Activated CD4-positive, alpha-beta T cell treated with anti-CD3 and anti-CD28 coated beads, Interleukin-2, amount 10 ng/mL, durations not matched to agents 7 days and 5 days (primary cell): ENCODE measurements at regions not wholly inside any gene's neighbourhood (a gene's known extent, or its start where the extent isn't known, plus 50 kb on each side); places are given as distances from the start of the nearest gene placed in this dataset.
"Not testable (repeated sequence)": the region's sequence is repeated elsewhere in the genome, so short reads cannot be mapped to it uniquely, and the experiment has no call there.

Experiments used
- CTCF ChIA-PET: fragments of 350-600 bp; sonication (Branson Sonifier 250); formaldehyde crosslinking; loops from one replicate; lab custom pipeline; 2021; ENCODE audit warnings: antibody characterized with exemption; lab: Charles Lee
- POLR2A ChIA-PET: fragments of 350-600 bp; sonication (Branson Sonifier 250); formaldehyde crosslinking; loops from one replicate; lab custom pipeline; 2021; ENCODE audit warnings: antibody characterized with exemption; lab: Charles Lee
- DNase-seq: peaks from one replicate; pipeline ENCODE4 v3.0.0-alpha.2; 2020
- H3K27ac Mint-ChIP-seq: one replicate; pipeline ENCODE4 v1.8.0; 2021; ENCODE audit warnings: mild to moderate bottlenecking, moderate library complexity, mixed read lengths
- H3K27me3 Mint-ChIP-seq: one replicate; pipeline ENCODE4 v1.8.0; 2021; ENCODE audit warnings: mixed read lengths
- H3K36me3 Mint-ChIP-seq: one replicate; pipeline ENCODE4 v1.8.0; 2021; ENCODE audit warnings: low read depth, mixed read lengths
- H3K4me1 Mint-ChIP-seq: one replicate; pipeline ENCODE4 v1.8.0; 2021; ENCODE audit warnings: mixed read lengths
- H3K4me3 Mint-ChIP-seq: one replicate; pipeline ENCODE4 v1.8.0; 2021; ENCODE audit warnings: mild to moderate bottlenecking, moderate library complexity, mixed read lengths
- H3K9me3 Mint-ChIP-seq: one replicate; pipeline ENCODE4 v1.8.0; 2021; ENCODE audit warnings: mixed read lengths

DNA sequence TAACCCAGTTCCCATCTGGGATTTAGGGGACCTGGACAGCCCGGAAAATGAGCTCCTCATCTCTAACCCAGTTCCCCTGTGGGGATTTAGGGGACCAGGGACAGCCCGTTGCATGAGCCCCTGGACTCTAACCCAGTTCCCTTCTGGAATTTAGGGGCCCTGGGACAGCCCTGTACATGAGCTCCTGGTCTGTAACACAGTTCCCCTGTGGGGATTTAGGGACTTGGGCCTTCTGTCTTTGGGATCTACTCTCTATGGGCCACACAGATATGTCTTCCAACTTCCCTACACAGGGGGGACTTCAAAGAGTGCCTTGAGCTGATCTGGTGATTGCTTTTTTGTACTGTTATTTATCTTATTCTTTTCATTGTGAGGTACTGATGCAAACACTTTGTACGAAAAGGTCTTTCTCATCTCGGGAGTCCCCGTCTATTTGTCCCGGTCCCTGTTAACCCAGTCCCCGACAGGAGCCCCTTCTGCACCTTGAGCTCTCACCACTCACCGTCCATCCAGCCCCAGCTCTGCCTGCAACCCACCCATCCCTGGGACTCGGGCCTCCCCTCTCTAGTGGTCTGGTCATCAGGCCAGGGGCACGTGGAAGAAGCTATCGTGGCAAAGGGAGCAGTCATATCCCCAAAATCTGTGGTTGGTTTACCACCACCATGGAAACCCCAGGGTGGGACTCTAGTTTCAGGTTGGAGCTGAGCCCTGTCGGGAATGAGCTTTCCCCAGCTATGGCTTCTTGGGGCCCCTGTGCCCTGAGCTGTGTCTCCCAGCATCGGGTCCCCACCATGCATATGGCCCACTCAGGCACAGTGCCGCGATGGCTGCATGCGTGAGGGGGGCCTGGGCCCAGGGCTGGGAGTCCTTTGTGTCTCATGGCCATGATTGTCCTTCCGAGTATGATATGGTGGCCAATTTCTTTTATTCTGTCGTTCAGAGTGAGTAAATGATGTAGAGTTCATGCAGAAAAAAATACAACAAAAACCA is 270.4 kb upstream of the PLCXD1 start:
- H3K36me3 Mint-ChIP-seq, DNase-seq, CTCF ChIA-PET, H3K4me3 Mint-ChIP-seq, H3K4me1 Mint-ChIP-seq, H3K9me3 Mint-ChIP-seq, H3K27me3 Mint-ChIP-seq, POLR2A ChIA-PET, H3K27ac Mint-ChIP-seq: not testable (repeated sequence)

DNA sequence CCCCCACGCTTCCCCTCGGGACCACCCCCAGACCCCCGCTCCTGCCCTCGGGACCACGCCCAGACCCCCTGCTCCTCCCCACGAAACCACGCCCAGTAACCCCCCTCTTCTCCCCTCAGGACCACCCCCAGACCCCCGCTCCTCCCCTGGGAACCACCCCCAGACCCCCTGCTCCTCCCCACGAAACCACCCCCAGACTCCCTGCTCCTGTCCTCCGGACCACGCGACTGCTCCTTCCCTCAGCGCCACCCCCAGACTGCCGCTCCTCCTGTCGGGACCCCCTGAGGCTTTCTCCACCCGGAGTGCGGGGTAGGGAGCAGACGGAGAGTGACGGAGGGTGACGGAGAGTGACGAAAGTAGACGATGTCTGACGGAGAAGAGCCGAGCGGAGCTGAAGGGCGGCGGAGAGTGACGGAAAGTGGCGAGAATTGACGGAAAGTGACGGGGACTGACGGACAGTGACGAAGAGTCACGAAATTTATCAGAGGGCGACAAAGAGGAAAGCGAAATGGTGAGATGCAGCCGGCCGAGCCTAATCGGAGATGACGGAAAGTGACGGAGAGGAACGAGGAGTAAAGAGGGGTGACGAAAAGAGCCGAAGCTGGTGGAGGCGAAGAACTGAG is 267.2 kb upstream of the PLCXD1 start:
- H3K27me3 Mint-ChIP-seq, H3K9me3 Mint-ChIP-seq, POLR2A ChIA-PET, H3K36me3 Mint-ChIP-seq, CTCF ChIA-PET, H3K4me1 Mint-ChIP-seq, H3K27ac Mint-ChIP-seq, DNase-seq, H3K4me3 Mint-ChIP-seq: not testable (repeated sequence)

DNA sequence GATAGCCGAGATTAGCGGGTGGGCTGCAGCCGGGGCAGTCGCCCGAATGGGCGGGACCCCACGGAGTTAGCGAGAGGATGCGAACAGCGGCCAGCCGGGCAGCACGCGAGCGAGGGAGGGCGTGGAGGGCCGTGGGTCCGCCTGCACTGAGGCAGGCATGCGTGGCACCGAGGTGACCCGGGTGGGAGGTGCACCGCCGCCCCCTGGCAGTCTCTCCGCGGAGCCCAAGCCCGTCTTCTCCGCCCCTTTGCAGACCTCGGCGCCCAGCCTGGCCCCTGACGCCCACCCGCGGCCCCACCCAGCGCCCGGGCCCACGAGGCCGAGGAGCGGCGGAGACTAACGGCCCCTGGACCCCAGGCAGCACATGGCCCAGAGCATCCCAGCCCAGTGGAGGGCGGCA is 266.7 kb upstream of the PLCXD1 start:
- H3K4me3 Mint-ChIP-seq, H3K9me3 Mint-ChIP-seq, H3K27me3 Mint-ChIP-seq, DNase-seq, CTCF ChIA-PET, H3K36me3 Mint-ChIP-seq, H3K27ac Mint-ChIP-seq, POLR2A ChIA-PET, H3K4me1 Mint-ChIP-seq: not testable (repeated sequence)

DNA sequence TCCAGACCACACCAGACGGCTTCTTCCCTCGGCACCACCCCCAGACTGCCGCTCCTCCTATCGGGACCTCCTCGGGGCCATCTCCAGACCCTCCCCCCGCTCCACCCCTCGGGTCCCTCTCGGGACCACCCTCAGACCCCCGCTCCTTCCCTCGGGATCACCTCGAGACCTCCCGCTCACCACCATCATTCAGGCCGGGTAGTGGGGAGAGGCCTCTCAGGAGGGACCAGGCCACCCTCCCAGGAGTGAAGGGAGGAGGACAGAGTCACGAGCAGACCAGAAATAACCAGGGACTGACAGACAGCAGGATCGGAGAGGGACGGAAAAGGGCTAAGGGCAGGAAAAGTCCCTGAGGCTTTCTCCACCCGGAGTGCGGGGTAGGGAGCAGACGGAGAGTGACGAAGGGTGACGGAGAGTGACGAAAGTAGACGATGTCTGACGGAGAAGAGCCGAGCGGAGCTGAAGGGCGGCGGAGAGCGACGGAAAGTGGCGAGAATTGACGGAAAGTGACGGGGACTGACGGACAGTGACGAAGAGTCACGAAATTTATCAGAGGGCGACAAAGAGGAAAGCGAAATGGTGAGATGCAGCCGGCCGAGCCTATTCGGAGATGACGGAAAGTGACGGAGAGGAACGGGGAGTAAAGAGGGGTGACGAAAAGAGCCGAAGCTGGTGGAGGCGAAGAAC is 262.3 kb upstream of the PLCXD1 start:
- H3K9me3 Mint-ChIP-seq, H3K36me3 Mint-ChIP-seq, POLR2A ChIA-PET, CTCF ChIA-PET, H3K27ac Mint-ChIP-seq, H3K4me3 Mint-ChIP-seq, H3K27me3 Mint-ChIP-seq, H3K4me1 Mint-ChIP-seq: not testable (repeated sequence)
- DNase-seq = peak; percentile 38

DNA sequence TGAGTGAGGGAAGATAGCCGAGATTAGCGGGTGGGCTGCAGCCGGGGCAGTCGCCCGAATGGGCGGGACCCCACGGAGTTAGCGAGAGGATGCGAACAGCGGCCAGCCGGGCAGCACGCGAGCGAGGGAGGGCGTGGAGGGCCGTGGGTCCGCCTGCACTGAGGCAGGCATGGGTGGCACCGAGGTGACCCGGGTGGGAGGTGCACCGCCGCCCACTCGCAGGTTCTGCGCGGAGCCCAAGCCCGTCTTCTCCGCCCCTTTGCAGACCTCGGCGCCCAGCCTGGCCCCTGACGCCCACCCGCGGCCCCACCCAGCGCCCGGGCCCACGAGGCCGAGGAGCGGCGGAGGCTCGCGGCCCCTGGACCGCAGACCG is 261.7 kb upstream of the PLCXD1 start:
- H3K4me3 Mint-ChIP-seq, H3K36me3 Mint-ChIP-seq, DNase-seq, H3K27me3 Mint-ChIP-seq, POLR2A ChIA-PET, H3K27ac Mint-ChIP-seq, H3K9me3 Mint-ChIP-seq, H3K4me1 Mint-ChIP-seq, CTCF ChIA-PET: not testable (repeated sequence)

DNA sequence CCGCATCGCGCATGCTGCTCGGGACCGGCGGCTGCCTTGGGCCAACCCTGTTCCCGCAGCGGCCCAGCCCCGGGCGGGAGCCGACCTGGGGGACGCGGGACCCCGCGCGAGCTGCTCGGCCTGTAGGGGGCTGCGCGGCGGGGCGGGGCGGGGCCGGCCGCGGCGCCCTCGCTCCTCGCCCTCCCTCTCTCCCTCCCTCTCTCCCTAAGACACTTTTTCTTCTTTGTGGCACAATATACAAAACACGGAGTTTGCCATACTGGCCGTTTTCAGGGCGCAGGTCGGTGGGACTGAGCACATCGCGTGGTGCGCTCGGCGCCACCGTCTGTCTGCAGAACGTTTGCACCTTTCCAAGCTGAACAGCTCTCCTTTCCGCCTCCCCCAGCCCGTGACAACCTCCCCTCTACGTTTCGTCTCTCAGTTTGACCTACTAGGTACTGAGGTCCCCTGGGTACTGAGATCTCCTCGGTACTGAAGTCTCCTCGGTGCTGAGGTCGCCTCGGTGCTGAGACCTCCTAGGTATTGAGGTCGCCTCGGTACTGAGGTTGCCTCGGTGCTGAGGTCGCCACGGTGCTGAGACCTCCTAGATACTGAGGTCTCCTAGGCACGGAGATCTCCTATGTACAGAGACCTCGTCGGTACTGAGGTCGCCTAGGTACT is 261.1 kb upstream of the PLCXD1 start:
- no peak for DNase-seq
- no peaks in the 10 kb centered on the region for H3K36me3 Mint-ChIP-seq
- peaks cover 2% of the 10 kb centered on the region for H3K27me3 Mint-ChIP-seq
- H3K27ac Mint-ChIP-seq = peak overlapping the region; percentile 87
- no peaks in the 10 kb centered on the region for H3K4me1 Mint-ChIP-seq
- ChIA-PET POLR2A (no interaction called here), CTCF (no interaction called here)
- no peaks in the 10 kb centered on the region for H3K9me3 Mint-ChIP-seq
- H3K4me3 Mint-ChIP-seq = peak overlapping the region; percentile 75

DNA sequence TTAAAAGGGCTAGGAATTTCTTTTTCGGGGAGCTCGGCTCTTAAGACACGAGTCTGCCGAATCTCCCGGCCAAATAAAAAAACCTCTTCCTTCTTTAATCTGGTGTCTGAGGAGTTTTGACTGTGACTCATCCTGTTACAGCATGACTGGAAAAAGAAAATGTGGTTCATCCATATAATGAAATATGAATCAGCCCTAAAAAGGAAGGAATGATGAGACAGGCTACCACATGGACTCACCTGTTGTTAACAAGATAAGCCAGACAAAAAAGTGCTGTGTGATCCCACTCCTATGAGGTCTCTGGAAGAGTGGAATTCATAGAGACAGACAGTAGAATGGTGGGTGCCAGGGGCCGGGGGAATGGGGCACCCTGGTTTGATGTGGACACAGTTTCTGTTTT is 257.0 kb upstream of the PLCXD1 start:
- H3K27me3 Mint-ChIP-seq, H3K4me1 Mint-ChIP-seq, H3K27ac Mint-ChIP-seq, H3K9me3 Mint-ChIP-seq, H3K36me3 Mint-ChIP-seq, CTCF ChIA-PET, POLR2A ChIA-PET, DNase-seq, H3K4me3 Mint-ChIP-seq: not testable (repeated sequence)
